ENCODE measurements at regions not wholly inside any gene's neighbourhood (a gene's known extent, or its start where the extent isn't known, plus 50 kb on each side); places are given as distances from the start of the nearest gene placed in this dataset.

DNA sequence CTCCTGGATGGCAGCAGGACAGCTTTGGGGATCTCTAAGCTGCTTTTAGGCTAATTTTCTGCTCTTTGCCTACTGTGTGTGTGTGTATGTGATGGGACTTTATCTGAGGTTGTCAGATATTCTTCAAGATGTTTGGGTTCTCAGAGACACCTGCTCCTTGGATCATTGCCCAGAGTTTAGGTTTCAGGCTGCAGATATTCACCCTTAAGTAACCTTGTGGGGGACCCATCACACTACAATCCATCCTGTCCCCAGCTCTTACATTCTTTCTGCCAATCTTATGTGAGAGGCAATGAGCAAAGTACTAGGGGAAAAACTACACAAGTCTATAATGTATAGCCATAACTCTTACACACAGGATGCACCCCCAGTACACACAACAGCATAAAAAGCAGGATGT lies 263.0 kb upstream of the ZWINT start (continued):
- no peak for TF ChIP-seq NANOG (IDR thresholded peaks at IDR 0.05; ENCODE audit: borderline replicate concordance)
- TF ChIP-seq EZH2phosphoT487 (IDR thresholded peaks at IDR 0.05; ENCODE audit: unreplicated experiment): no peak

DNA sequence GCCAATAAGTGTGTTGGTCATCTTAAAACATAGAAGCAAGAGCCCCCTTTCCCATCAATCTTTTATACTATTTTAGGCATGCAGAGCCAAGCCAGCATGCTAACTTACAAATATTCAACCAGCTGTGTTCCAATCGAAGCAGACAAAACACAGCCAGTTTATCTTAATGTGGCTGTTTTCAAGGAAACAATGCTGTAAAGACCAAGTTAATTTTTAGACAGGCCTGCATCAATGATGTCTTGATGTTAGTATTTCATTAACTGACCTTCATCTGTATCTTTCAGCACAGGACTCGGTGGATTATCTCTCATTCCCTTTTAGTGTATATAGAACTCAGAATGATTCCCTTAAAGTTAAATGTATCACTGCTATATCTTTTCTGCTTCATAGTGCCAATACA lies 262.0 kb upstream of the ZWINT start:
- no peaks in the 10 kb centered on the region for H3K4me1 Mint-ChIP-seq
- DNase-seq (ENCODE audit: low spot score) (no peak), ATAC-seq (no peak)

More for the DNA sequence above, 262.0 kb upstream of the ZWINT start:
- Histone ChIP-seq H3K9me2 (ENCODE audit: insufficient read depth) (peaks cover 6% of the 10 kb centered on the region), H4K20me1 (replicated peaks; ENCODE audit: insufficient read depth) (no peaks in the 10 kb centered on the region), H3K4me2 (no peak overlapping the region), H3K79me2 (replicated peaks; ENCODE audit: insufficient read depth) (no peaks in the 10 kb centered on the region), H3K4me1 (ENCODE audit: insufficient read depth) (no peaks in the 10 kb centered on the region), H3F3A (replicated peaks; ENCODE audit: low read depth) (no peaks in the 10 kb centered on the region), H2AFZ (no peak overlapping the region), H3K36me3 (ENCODE audit: insufficient read depth) (no peaks in the 10 kb centered on the region), H3K27ac (ENCODE audit: low read depth) (no peak overlapping the region), H3K27me3 (ENCODE audit: insufficient read depth) (no peaks in the 10 kb centered on the region), H3K4me3 (no peak overlapping the region)
- Mint-ChIP-seq H3K36me3 (ENCODE audit: low read depth) (no peaks in the 10 kb centered on the region), H3K4me3 (no peak overlapping the region), H3K27ac (no peak overlapping the region), H3K9me3 (no peaks in the 10 kb centered on the region), H3K27me3 (ENCODE audit: insufficient read depth, low read depth, poor library complexity) (peaks cover 1% of the 10 kb centered on the region)
- TF ChIP-seq EZH2phosphoT487 (IDR thresholded peaks at IDR 0.05; ENCODE audit: unreplicated experiment): no peak
- no peak for TF ChIP-seq JUNB (IDR thresholded peaks at IDR 0.05; ENCODE audit: unreplicated experiment)
- TF ChIP-seq ZNF331 (CRISPR knock-in tag; IDR thresholded peaks at IDR 0.05; ENCODE audit: low read depth): no peak
- no peak for TF ChIP-seq EZH2 (IDR thresholded peaks at IDR 0.05; ENCODE audit: low read depth, unreplicated experiment)
- TF ChIP-seq, protein P1, sequence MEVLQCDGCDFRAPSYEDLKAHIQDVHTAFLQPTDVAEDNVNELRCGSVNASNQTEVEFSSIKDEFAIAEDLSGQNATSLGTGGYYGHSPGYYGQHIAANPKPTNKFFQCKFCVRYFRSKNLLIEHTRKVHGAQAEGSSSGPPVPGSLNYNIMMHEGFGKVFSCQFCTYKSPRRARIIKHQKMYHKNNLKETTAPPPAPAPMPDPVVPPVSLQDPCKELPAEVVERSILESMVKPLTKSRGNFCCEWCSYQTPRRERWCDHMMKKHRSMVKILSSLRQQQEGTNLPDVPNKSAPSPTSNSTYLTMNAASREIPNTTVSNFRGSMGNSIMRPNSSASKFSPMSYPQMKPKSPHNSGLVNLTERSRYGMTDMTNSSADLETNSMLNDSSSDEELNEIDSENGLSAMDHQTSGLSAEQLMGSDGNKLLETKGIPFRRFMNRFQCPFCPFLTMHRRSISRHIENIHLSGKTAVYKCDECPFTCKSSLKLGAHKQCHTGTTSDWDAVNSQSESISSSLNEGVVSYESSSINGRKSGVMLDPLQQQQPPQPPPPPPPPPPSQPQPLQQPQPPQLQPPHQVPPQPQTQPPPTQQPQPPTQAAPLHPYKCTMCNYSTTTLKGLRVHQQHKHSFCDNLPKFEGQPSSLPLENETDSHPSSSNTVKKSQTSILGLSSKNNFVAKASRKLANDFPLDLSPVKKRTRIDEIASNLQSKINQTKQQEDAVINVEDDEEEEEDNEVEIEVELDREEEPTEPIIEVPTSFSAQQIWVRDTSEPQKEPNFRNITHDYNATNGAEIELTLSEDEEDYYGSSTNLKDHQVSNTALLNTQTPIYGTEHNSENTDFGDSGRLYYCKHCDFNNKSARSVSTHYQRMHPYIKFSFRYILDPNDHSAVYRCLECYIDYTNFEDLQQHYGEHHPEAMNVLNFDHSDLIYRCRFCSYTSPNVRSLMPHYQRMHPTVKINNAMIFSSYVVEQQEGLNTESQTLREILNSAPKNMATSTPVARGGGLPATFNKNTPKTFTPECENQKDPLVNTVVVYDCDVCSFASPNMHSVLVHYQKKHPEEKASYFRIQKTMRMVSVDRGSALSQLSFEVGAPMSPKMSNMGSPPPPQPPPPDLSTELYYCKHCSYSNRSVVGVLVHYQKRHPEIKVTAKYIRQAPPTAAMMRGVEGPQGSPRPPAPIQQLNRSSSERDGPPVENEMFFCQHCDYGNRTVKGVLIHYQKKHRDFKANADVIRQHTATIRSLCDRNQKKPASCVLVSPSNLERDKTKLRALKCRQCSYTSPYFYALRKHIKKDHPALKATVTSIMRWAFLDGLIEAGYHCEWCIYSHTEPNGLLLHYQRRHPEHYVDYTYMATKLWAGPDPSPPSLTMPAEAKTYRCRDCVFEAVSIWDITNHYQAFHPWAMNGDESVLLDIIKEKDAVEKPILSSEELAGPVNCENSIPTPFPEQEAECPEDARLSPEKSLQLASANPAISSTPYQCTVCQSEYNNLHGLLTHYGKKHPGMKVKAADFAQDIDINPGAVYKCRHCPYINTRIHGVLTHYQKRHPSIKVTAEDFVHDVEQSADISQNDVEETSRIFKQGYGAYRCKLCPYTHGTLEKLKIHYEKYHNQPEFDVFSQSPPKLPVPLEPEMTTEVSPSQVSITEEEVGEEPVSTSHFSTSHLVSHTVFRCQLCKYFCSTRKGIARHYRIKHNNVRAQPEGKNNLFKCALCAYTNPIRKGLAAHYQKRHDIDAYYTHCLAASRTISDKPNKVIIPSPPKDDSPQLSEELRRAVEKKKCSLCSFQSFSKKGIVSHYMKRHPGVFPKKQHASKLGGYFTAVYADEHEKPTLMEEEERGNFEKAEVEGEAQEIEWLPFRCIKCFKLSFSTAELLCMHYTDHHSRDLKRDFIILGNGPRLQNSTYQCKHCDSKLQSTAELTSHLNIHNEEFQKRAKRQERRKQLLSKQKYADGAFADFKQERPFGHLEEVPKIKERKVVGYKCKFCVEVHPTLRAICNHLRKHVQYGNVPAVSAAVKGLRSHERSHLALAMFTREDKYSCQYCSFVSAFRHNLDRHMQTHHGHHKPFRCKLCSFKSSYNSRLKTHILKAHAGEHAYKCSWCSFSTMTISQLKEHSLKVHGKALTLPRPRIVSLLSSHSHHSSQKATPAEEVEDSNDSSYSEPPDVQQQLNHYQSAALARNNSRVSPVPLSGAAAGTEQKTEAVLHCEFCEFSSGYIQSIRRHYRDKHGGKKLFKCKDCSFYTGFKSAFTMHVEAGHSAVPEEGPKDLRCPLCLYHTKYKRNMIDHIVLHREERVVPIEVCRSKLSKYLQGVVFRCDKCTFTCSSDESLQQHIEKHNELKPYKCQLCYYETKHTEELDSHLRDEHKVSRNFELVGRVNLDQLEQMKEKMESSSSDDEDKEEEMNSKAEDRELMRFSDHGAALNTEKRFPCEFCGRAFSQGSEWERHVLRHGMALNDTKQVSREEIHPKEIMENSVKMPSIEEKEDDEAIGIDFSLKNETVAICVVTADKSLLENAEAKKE (CRISPR knock-in tag; IDR thresholded peaks at IDR 0.05): no peak
- no peak for TF ChIP-seq POLR2AphosphoS5 (IDR thresholded peaks at IDR 0.05; ENCODE audit: low read depth)
- TF ChIP-seq, protein P2, sequence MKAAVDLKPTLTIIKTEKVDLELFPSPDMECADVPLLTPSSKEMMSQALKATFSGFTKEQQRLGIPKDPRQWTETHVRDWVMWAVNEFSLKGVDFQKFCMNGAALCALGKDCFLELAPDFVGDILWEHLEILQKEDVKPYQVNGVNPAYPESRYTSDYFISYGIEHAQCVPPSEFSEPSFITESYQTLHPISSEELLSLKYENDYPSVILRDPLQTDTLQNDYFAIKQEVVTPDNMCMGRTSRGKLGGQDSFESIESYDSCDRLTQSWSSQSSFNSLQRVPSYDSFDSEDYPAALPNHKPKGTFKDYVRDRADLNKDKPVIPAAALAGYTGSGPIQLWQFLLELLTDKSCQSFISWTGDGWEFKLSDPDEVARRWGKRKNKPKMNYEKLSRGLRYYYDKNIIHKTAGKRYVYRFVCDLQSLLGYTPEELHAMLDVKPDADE (IDR thresholded peaks at IDR 0.05): no peak
- TF ChIP-seq NANOG (IDR thresholded peaks at IDR 0.05; ENCODE audit: borderline replicate concordance): no peak
- TF ChIP-seq, protein P3, sequence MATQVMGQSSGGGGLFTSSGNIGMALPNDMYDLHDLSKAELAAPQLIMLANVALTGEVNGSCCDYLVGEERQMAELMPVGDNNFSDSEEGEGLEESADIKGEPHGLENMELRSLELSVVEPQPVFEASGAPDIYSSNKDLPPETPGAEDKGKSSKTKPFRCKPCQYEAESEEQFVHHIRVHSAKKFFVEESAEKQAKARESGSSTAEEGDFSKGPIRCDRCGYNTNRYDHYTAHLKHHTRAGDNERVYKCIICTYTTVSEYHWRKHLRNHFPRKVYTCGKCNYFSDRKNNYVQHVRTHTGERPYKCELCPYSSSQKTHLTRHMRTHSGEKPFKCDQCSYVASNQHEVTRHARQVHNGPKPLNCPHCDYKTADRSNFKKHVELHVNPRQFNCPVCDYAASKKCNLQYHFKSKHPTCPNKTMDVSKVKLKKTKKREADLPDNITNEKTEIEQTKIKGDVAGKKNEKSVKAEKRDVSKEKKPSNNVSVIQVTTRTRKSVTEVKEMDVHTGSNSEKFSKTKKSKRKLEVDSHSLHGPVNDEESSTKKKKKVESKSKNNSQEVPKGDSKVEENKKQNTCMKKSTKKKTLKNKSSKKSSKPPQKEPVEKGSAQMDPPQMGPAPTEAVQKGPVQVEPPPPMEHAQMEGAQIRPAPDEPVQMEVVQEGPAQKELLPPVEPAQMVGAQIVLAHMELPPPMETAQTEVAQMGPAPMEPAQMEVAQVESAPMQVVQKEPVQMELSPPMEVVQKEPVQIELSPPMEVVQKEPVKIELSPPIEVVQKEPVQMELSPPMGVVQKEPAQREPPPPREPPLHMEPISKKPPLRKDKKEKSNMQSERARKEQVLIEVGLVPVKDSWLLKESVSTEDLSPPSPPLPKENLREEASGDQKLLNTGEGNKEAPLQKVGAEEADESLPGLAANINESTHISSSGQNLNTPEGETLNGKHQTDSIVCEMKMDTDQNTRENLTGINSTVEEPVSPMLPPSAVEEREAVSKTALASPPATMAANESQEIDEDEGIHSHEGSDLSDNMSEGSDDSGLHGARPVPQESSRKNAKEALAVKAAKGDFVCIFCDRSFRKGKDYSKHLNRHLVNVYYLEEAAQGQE (IDR thresholded peaks at IDR 0.05; ENCODE audit: unreplicated experiment): no peak
- no peak for TF ChIP-seq STAT1 (IDR thresholded peaks at IDR 0.05; ENCODE audit: unreplicated experiment)
- TF ChIP-seq, protein P4, sequence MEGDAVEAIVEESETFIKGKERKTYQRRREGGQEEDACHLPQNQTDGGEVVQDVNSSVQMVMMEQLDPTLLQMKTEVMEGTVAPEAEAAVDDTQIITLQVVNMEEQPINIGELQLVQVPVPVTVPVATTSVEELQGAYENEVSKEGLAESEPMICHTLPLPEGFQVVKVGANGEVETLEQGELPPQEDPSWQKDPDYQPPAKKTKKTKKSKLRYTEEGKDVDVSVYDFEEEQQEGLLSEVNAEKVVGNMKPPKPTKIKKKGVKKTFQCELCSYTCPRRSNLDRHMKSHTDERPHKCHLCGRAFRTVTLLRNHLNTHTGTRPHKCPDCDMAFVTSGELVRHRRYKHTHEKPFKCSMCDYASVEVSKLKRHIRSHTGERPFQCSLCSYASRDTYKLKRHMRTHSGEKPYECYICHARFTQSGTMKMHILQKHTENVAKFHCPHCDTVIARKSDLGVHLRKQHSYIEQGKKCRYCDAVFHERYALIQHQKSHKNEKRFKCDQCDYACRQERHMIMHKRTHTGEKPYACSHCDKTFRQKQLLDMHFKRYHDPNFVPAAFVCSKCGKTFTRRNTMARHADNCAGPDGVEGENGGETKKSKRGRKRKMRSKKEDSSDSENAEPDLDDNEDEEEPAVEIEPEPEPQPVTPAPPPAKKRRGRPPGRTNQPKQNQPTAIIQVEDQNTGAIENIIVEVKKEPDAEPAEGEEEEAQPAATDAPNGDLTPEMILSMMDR (conservative IDR thresholded peaks at IDR 0.05; ENCODE audit: low read depth in 2 of 2): no peak
- TF ChIP-seq CREB1 (CRISPR knock-in tag; IDR thresholded peaks at IDR 0.05; ENCODE audit: low read depth): no peak
- no peak for TF ChIP-seq ZNF114 (CRISPR knock-in tag; IDR thresholded peaks at IDR 0.05)
